Immature natural killer cell (primary cell): ENCODE measurements at regions not wholly inside any gene's neighbourhood (a gene's known extent, or its start where the extent isn't known, plus 50 kb on each side); places are given as distances from the start of the nearest gene placed in this dataset.

Experiments used
- DNase-seq, 3 donors: peaks; one replicate each; pipeline ENCODE4 v3.0.0; 2022; ENCODE audit warnings: mixed read lengths in 1 of 3
- H3K27ac Mint-ChIP-seq, 6 donors: one replicate each; pipeline ENCODE4 v1.8.0; 2020; ENCODE audit warnings: mixed read lengths in 6 of 6, mild to moderate bottlenecking in 5 of 6, inconsistent platforms in 4 of 6, moderate library complexity in 3 of 6
- H3K27me3 Mint-ChIP-seq, 3 donors: one replicate each; pipeline ENCODE4 v1.8.0; 2020 to 2021; ENCODE audit warnings: low read depth in 3 of 3, mild to moderate bottlenecking in 3 of 3, mixed read lengths in 3 of 3, moderate library complexity in 3 of 3, inconsistent platforms in 1 of 3
- H3K36me3 Mint-ChIP-seq, 3 donors: one replicate each; pipeline ENCODE4 v1.8.0; 2020; ENCODE audit warnings: mixed read lengths in 3 of 3, inconsistent platforms in 2 of 3, mild to moderate bottlenecking in 2 of 3
- H3K4me1 Mint-ChIP-seq, 2 donors: one replicate each; pipeline ENCODE4 v1.8.0; 2020; ENCODE audit warnings: inconsistent platforms in 2 of 2, mild to moderate bottlenecking in 2 of 2, mixed read lengths in 2 of 2, moderate library complexity in 1 of 2
- H3K4me3 Mint-ChIP-seq, 5 donors: one replicate each; pipeline ENCODE4 v1.8.0; 2020; ENCODE audit warnings: mild to moderate bottlenecking in 5 of 5, mixed read lengths in 5 of 5, inconsistent platforms in 3 of 5, moderate library complexity in 3 of 5
- H3K9me3 Mint-ChIP-seq, 6 donors: one replicate each; pipeline ENCODE4 v1.8.0; 2020; ENCODE audit warnings: mild to moderate bottlenecking in 6 of 6, mixed read lengths in 6 of 6, inconsistent platforms in 4 of 6, moderate library complexity in 3 of 6

- Mint-ChIP-seq H3K4me1 (no peaks in the 10 kb centered on the region), H3K27me3 (no peaks in the 10 kb centered on the region), H3K4me3 (no peak overlapping the region), H3K9me3 (peaks cover 0 to 19% (median 12%) of the 10 kb centered on the region in 6 donors), H3K36me3 (no peaks in the 10 kb centered on the region), H3K27ac (no peak overlapping the region)
- DNase-seq, result no peak
These were observed 2332.1 kb downstream of the PCDH7 start for GRCh38 chr4:33052241-33052640.

GRCh38 chr4:33054161-33054560 is 2334.0 kb downstream of the PCDH7 start:
- DNase-seq, result no peak
- Mint-ChIP-seq H3K27me3 (no peaks in the 10 kb centered on the region), H3K4me1 (no peaks in the 10 kb centered on the region), H3K9me3 (peaks cover 3 to 18% (median 7%) of the 10 kb centered on the region in 6 donors), H3K4me3 (no peak overlapping the region), H3K36me3 (no peaks in the 10 kb centered on the region), H3K27ac (no peak overlapping the region)

DNA sequence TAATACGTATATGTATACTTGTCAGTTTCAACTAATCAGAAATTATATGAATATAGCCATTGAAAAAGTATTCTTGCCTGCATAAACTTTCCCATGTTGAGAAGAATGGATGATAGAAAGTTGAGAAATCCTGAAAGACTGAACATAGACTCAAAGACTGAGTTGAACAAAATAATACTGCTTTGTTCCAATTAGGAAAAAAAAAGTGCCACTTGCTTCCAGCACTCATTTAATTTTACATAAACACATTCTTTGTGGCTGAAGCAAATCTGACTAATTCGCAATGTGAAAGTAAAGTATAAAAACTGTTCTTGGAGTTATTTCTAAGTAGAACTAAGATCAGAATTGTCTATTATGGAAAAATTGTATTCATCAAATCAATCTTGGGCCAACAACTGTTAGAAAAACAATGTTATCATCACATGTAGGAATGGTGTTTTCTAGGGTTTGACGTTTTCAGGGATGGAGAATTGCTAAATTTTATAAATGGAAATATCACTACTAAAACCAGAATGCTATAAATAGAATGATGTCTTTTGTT is 2334.6 kb downstream of the PCDH7 start:
- Mint-ChIP-seq H3K4me3 (no peak overlapping the region), H3K4me1 (no peaks in the 10 kb centered on the region), H3K36me3 (no peaks in the 10 kb centered on the region), H3K27ac (no peak overlapping the region), H3K27me3 (no peaks in the 10 kb centered on the region), H3K9me3 (peaks cover 5 to 21% (median 7%) of the 10 kb centered on the region in 6 donors)
- DNase-seq, result no peak

DNA sequence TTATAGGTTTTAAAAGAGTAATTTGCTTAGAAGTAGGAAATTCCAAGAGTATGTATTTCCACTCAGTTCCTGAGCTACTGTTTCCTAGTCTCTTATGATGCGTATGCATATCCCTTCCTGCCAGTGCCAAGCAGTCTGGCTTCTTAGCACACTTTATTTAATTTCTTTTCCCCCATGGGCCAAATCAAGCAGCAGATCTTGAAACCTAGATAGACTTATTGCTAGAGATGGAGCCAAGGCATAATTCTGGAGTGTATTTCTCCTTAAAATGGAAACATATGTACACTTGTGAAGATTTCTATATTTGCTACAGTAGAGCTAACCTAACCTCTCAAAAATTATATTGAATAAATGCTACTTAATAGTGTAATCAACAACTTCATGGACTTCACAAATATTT is 2337.6 kb downstream of the PCDH7 start:
- Mint-ChIP-seq H3K36me3 (peaks cover 0 to 2% (median 0%) of the 10 kb centered on the region in 3 donors), H3K4me1 (no peaks in the 10 kb centered on the region), H3K27me3 (no peaks in the 10 kb centered on the region), H3K4me3 (no peak overlapping the region), H3K9me3 (peaks cover under 1 to 19% (median 9%) of the 10 kb centered on the region in 6 donors), H3K27ac (no peak overlapping the region)
- DNase-seq, result no peak

DNA sequence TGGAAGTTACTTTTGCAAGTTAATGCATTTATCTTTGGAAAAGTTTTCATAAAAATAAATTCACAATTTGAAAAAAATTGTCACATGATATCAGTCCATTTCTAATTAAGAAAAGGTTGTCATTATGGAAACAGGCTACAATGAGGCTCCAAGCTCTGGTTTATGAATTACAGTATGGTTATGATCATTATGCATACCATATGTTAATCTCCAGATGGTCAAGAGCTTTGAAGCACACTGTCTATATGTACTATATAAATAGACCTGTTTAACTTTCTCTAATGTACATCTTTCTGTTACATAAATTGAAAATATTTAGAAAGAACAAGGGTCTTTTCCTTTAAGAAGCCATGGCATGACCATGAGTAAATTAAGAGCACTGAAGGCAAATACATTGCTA is 2338.8 kb downstream of the PCDH7 start:
- Mint-ChIP-seq H3K4me1 (no peaks in the 10 kb centered on the region), H3K4me3 (no peak overlapping the region), H3K27me3 (no peaks in the 10 kb centered on the region), H3K9me3 (peaks cover 6 to 22% (median 11%) of the 10 kb centered on the region in 6 donors), H3K36me3 (peaks cover 0 to 4% (median 0%) of the 10 kb centered on the region in 3 donors), H3K27ac (no peak overlapping the region)
- DNase-seq, result no peak

DNA sequence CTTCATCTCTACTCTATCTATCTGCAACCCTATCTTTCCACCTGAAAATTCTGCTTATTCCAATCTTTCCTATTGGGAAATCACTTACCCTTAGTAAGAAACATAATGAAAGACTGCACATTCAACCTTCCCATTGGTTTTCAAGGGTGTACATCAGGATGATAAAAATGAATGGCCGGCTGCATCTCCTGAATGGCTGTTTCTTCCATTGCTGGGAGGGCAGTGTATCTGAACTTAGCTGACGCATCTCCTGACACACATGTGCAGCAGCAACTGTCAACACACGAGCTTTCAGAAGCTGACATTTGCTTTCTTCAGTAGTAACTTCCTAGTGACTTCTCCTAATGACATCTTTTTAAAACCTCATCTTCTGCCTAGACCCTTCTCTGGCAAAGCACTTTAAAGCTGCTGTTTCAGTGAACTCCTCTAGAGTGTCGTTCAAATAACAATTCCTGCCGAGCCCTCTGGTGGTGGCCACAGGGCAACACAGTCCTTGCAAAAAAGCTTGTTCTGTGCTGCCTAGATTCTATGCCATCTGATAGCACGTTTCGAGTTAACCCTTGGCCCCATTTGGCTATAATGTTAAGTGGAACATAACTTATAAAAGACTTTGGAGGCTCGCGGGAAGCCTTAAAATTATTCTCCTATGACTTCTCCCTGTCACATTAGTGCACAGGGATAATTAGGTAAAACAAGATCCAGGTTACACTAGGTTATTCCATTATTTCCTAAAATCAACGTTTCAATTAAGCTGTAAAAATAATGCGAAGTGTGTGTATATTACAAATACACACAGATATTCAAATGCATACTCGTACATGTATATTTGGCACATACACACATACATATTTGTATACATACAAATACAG is 2340.7 kb downstream of the PCDH7 start:
- DNase-seq, result no peak
- no peaks in the 10 kb centered on the region for H3K4me1 Mint-ChIP-seq
- peaks cover 6 to 27% (median 14%) of the 10 kb centered on the region in 6 donors for H3K9me3 Mint-ChIP-seq
- H3K36me3 Mint-ChIP-seq, result peaks cover 0 to 4% (median 0%) of the 10 kb centered on the region in 3 donors
- H3K27ac Mint-ChIP-seq, result no peak overlapping the region
- H3K27me3 Mint-ChIP-seq, result no peaks in the 10 kb centered on the region
- H3K4me3 Mint-ChIP-seq, result no peak overlapping the region

GRCh38 chr4:33061727-33062126 is 2341.6 kb downstream of the PCDH7 start:
- no peak for DNase-seq
- Mint-ChIP-seq H3K27ac (no peak overlapping the region), H3K4me1 (no peaks in the 10 kb centered on the region), H3K4me3 (no peak overlapping the region), H3K36me3 (peaks cover 0 to 4% (median 0%) of the 10 kb centered on the region in 3 donors), H3K27me3 (no peaks in the 10 kb centered on the region), H3K9me3 (peaks cover 6 to 24% (median 14%) of the 10 kb centered on the region in 6 donors)

DNA sequence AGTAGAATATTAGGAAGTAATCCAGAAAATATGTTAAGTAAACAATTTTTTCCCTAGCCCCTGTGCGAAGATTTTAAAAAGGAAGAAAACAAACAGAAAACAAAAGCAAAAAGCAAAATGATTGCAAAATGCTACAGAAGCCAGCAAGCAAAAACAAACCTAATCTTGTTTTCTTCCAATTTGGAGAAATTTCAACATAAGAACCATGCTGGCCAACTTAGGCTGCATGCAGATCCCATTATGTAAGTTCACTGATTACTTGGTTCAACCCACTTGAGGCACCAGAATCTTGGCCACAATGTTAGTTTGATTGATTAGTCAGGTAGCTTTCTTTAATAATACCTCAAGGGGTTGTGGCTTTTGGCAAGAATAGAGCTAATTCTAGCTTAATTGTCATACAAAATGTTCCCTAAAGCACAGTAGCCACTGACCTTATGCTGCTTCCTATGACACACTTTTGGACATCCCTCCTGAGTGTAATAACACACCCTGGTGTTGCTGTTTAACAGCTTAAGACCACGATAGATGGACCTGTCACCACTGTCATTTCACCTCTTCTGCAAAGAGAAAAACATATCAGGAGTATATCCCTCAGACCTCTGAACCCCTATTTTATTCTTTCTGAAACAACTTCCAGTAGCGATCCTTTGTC is 2342.1 kb downstream of the PCDH7 start:
- Mint-ChIP-seq H3K27me3 (no peaks in the 10 kb centered on the region), H3K9me3 (peaks cover 6 to 19% (median 14%) of the 10 kb centered on the region in 6 donors), H3K4me1 (no peaks in the 10 kb centered on the region), H3K27ac (no peak overlapping the region), H3K36me3 (peaks cover 0 to 4% (median 0%) of the 10 kb centered on the region in 3 donors), H3K4me3 (no peak overlapping the region)
- DNase-seq, result no peak

- no peak overlapping the region for H3K4me3 Mint-ChIP-seq
- H3K4me1 Mint-ChIP-seq, result no peaks in the 10 kb centered on the region
- H3K36me3 Mint-ChIP-seq, result peaks cover 0 to 4% (median 0%) of the 10 kb centered on the region in 3 donors
- no peak for DNase-seq
- peaks cover 0 to 1% (median 0%) of the 10 kb centered on the region in 3 donors for H3K27me3 Mint-ChIP-seq
- H3K27ac Mint-ChIP-seq, result no peak overlapping the region
- H3K9me3 Mint-ChIP-seq, result peaks cover 1 to 19% (median 12%) of the 10 kb centered on the region in 6 donors
These were observed 2343.1 kb downstream of the PCDH7 start for GRCh38 chr4:33063241-33063640.

DNA sequence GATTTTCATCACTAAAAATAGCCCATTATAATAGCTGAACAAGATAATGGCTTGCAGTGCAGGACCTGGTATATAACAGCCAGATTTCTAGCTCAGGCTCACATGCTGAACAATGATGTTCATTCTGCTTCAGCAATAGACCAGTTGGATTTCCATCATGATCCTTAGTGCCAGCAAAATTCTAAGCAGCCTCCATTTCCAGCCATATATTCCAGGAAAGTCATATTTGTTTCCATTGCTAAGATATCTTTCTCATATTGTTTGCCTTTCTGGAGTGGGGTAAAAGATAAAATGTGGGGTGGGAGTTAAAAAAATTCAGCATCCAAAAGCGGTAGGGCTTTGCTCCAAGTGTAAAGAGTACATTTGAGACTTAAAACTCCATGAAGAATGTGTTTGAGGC is 2344.1 kb downstream of the PCDH7 start:
- Mint-ChIP-seq H3K4me3 (no peak overlapping the region), H3K36me3 (peaks cover 0 to 4% (median 0%) of the 10 kb centered on the region in 3 donors), H3K27me3 (peaks cover 0 to 1% (median 0%) of the 10 kb centered on the region in 3 donors), H3K9me3 (peaks cover 0 to 24% (median 13%) of the 10 kb centered on the region in 6 donors), H3K27ac (no peak overlapping the region), H3K4me1 (no peaks in the 10 kb centered on the region)
- DNase-seq, result no peak

DNA sequence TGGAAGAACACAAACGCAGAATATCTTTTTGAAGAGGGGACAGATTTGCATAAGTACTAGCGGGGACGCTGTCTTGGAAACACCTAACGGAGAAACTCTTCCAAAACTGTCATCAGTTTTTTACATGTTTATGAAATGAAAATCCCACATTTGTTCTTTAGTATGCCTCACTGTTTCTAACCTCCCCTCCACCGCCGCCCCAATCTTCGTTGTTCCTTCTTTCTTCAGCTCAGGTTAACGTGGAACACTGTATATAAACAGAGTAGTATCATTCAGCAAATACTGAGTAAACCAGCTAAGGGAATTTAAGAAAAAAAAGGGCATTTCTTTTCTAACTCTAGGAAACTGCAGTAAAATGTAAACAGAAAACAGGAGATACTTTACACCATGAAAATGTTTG is 2345.6 kb downstream of the PCDH7 start:
- no peak for DNase-seq
- Mint-ChIP-seq H3K4me3 (no peak overlapping the region), H3K27me3 (peaks cover 0 to 1% (median 0%) of the 10 kb centered on the region in 3 donors), H3K27ac (no peak overlapping the region), H3K4me1 (no peaks in the 10 kb centered on the region), H3K36me3 (peaks cover 0 to 4% (median 0%) of the 10 kb centered on the region in 3 donors), H3K9me3 (peaks cover 3 to 37% (median 15%) of the 10 kb centered on the region in 6 donors)

- Mint-ChIP-seq H3K27ac (no peak overlapping the region), H3K4me1 (no peaks in the 10 kb centered on the region), H3K27me3 (peaks cover 0 to 1% (median 0%) of the 10 kb centered on the region in 3 donors)
These were observed 2347.1 kb downstream of the PCDH7 start for GRCh38 chr4:33067221-33067620.

GRCh38 chr4:33068539-33068938 is 2348.4 kb downstream of the PCDH7 start:
- peaks cover 3 to 41% (median 11%) of the 10 kb centered on the region in 6 donors for H3K9me3 Mint-ChIP-seq
- no peak for DNase-seq
- H3K27ac Mint-ChIP-seq, result no peak overlapping the region
- H3K27me3 Mint-ChIP-seq, result peaks cover 0 to 1% (median 0%) of the 10 kb centered on the region in 3 donors
- no peaks in the 10 kb centered on the region for H3K4me1 Mint-ChIP-seq
- H3K36me3 Mint-ChIP-seq, result no peaks in the 10 kb centered on the region
- no peak overlapping the region for H3K4me3 Mint-ChIP-seq

More at GRCh38 chr4:33067221-33067620, 2347.1 kb downstream of the PCDH7 start:
- no peak for DNase-seq
- H3K4me3 Mint-ChIP-seq, result no peak overlapping the region
- peaks cover 3 to 42% (median 16%) of the 10 kb centered on the region in 6 donors for H3K9me3 Mint-ChIP-seq
- peaks cover 0 to 4% (median 0%) of the 10 kb centered on the region in 3 donors for H3K36me3 Mint-ChIP-seq

- DNase-seq, result no peak
- no peaks in the 10 kb centered on the region for H3K4me1 Mint-ChIP-seq
- no peak overlapping the region for H3K4me3 Mint-ChIP-seq
- H3K36me3 Mint-ChIP-seq, result no peaks in the 10 kb centered on the region
- H3K9me3 Mint-ChIP-seq, result peaks cover 3 to 37% (median 10%) of the 10 kb centered on the region in 6 donors
- H3K27ac Mint-ChIP-seq, result no peak overlapping the region
- peaks cover 0 to 1% (median 0%) of the 10 kb centered on the region in 3 donors for H3K27me3 Mint-ChIP-seq
These were observed 2351.4 kb downstream of the PCDH7 start for GRCh38 chr4:33071535-33071934.
